NCI-H460 (cell line): ENCODE measurements at regions not wholly inside any gene's neighbourhood (a gene's known extent, or its start where the extent isn't known, plus 50 kb on each side); places are given as distances from the start of the nearest gene placed in this dataset.
"Not testable (repeated sequence)": the region's sequence is repeated elsewhere in the genome, so short reads cannot be mapped to it uniquely, and the experiment has no call there.

Experiments
- DNase-seq: peaks from one replicate; pipeline ENCODE4 v3.0.0-alpha.2; 2016; ENCODE audit warnings: low read depth; ENCODE audit errors: extremely low read depth

GRCh38 chr3:159038405-159038804 is 236.6 kb downstream of the MFSD1 start:
- DNase-seq: no peak

- DNase-seq: no peak
Measured at GRCh38 chr3:159039286-159039685, 237.4 kb downstream of the MFSD1 start.

GRCh38 chr3:159045279-159045885 is 243.5 kb downstream of the MFSD1 start:
- DNase-seq: no peak

- no peak for DNase-seq
Measured at GRCh38 chr3:159047361-159047760, 245.5 kb downstream of the MFSD1 start.

- DNase-seq: not testable (repeated sequence)
Measured at GRCh38 chr3:159052494-159052893, 250.6 kb downstream of the MFSD1 start.

- no peak for DNase-seq
Measured at GRCh38 chr3:159057621-159058020, 255.8 kb downstream of the MFSD1 start.

- no peak for DNase-seq
Measured at GRCh38 chr3:159058859-159059258, 257.0 kb downstream of the MFSD1 start.

- DNase-seq: no peak
Measured at GRCh38 chr3:159059395-159059794, 257.5 kb downstream of the MFSD1 start.

GRCh38 chr3:159062734-159063410 is 261.0 kb downstream of the MFSD1 start:
- DNase-seq: no peak

- DNase-seq: no peak
Measured at GRCh38 chr3:159069091-159069490, 267.2 kb downstream of the MFSD1 start, which contains the start of gene IQCJ. Gene IQCJ (plus strand): TSS chr3:159069319.

- no peak for DNase-seq
Measured at GRCh38 chr3:159069866-159070425, 268.1 kb downstream of the MFSD1 start.

GRCh38 chr3:159074756-159075701 is 273.2 kb downstream of the MFSD1 start:
- no peak for DNase-seq

- no peak for DNase-seq
Measured at GRCh38 chr3:159077860-159078259, 276.0 kb downstream of the MFSD1 start.

GRCh38 chr3:159080256-159080655 is 278.4 kb downstream of the MFSD1 start:
- DNase-seq: no peak

GRCh38 chr3:159080821-159081220 is 279.0 kb downstream of the MFSD1 start:
- no peak for DNase-seq

- no peak for DNase-seq
Measured at GRCh38 chr3:159082519-159082918, 280.7 kb downstream of the MFSD1 start.

GRCh38 chr3:159091936-159092335 is 290.1 kb downstream of the MFSD1 start:
- no peak for DNase-seq

GRCh38 chr3:159102001-159102400 is 300.1 kb downstream of the MFSD1 start:
- no peak for DNase-seq

- no peak for DNase-seq
Measured at GRCh38 chr3:159112724-159113123, 310.9 kb downstream of the MFSD1 start.

GRCh38 chr3:159113221-159113875 is 311.5 kb downstream of the MFSD1 start:
- DNase-seq: no peak

- no peak for DNase-seq
Measured at GRCh38 chr3:159114582-159114981, 312.7 kb downstream of the MFSD1 start.
